ENCODE measurements at regions not wholly inside any gene's neighbourhood (a gene's known extent, or its start where the extent isn't known, plus 50 kb on each side); places are given as distances from the start of the nearest gene placed in this dataset.
A peak's percentile ranks its signal among the peaks of the same experiment; 100 is the strongest.

DNA sequence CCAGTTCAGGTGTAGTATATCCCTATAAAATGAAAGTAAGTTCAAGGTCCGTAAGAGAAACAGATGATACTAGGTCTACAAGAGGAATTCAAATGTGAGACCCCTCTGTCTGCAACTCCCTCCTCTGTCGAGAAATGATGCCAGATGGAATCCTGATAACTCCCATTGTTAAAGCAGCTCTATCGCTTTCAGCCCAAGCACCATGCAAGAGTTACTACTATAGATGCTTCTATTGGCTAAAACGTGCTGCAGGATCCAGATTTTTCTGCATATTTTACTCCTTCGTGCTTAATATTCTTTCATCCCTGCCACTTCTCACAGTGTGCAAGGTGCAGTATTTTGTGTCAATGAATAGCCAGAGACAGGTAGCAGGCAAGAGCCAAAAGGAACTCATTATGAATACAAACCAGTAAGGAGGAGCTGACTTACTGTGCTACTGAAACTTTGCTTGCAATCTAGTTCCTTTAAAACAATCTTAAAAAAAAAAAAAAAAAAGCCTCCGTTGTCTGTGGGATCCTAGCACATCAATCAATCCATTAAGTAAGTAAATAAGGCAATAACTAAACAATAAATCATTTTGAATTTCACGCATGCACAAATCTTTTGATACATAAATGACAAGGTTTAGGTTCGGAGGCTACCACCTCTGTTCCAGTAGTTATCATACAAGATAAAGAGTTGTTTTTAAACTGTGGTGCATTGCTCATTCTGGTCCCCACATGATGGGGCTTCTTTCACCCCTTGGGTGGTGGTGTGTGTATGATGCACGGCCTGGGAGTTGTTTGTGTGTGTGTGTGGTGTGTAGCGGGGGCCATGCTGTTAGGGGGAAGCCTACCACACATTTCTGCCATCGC is 151.1 kb upstream of the MPDZ start:
- TF ChIP-seq, protein P1, sequence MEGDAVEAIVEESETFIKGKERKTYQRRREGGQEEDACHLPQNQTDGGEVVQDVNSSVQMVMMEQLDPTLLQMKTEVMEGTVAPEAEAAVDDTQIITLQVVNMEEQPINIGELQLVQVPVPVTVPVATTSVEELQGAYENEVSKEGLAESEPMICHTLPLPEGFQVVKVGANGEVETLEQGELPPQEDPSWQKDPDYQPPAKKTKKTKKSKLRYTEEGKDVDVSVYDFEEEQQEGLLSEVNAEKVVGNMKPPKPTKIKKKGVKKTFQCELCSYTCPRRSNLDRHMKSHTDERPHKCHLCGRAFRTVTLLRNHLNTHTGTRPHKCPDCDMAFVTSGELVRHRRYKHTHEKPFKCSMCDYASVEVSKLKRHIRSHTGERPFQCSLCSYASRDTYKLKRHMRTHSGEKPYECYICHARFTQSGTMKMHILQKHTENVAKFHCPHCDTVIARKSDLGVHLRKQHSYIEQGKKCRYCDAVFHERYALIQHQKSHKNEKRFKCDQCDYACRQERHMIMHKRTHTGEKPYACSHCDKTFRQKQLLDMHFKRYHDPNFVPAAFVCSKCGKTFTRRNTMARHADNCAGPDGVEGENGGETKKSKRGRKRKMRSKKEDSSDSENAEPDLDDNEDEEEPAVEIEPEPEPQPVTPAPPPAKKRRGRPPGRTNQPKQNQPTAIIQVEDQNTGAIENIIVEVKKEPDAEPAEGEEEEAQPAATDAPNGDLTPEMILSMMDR (conservative IDR thresholded peaks at IDR 0.05), result no peak
- H3K4me3 Mint-ChIP-seq, result no peak overlapping the region

More for the DNA sequence above, 151.1 kb upstream of the MPDZ start:
- Histone ChIP-seq H3K56ac (ENCODE audit: insufficient read length, low read depth, low read length) (no peak overlapping the region), H3K27me3 (ENCODE audit: insufficient read depth, low read length) (no peaks in the 10 kb centered on the region), H3K18ac (ENCODE audit: insufficient read length, low read depth, low read length) (no peak overlapping the region), H3K14ac (ENCODE audit: insufficient read depth, low read length) (no peak overlapping the region), H2BK15ac (ENCODE audit: low read depth, low read length) (no peak overlapping the region), H3K9ac (ENCODE audit: extremely low read depth, insufficient read length, low read length) (no peak overlapping the region), H3K27ac (ENCODE audit: insufficient read length, low read depth, low read length) (no peak overlapping the region), H3K4me2 (ENCODE audit: insufficient read depth, insufficient read length, low read length) (no peak overlapping the region), H3K9me3 (ENCODE audit: control insufficient read depth, low read depth, low read length) (no peaks in the 10 kb centered on the region), H2AK5ac (ENCODE audit: insufficient read length, low read length) (no peak overlapping the region), H3K4ac (ENCODE audit: low read depth, low read length) (no peak overlapping the region), H2AFZ (ENCODE audit: low read length) (no peak overlapping the region), H3K79me1 (ENCODE audit: insufficient read depth, low read depth, low read length, poor library complexity, severe bottlenecking) (no peaks in the 10 kb centered on the region), H4K5ac (ENCODE audit: insufficient read length, low read depth, low read length) (no peak overlapping the region), H4K8ac (replicated peaks; ENCODE audit: insufficient read length, low read depth, low read length) (no peak overlapping the region), H3T11ph (ENCODE audit: low read length) (no peak overlapping the region), H3K23ac (ENCODE audit: insufficient read length, low read depth, low read length) (no peak overlapping the region), H3K23me2 (ENCODE audit: insufficient read length, low read depth, low read length, poor library complexity, severe bottlenecking) (no peaks in the 10 kb centered on the region), H4K20me1 (ENCODE audit: control insufficient read depth, insufficient read depth, insufficient read length) (no peaks in the 10 kb centered on the region), H2BK20ac (ENCODE audit: low read depth, low read length, poor library complexity, severe bottlenecking) (no peak overlapping the region), H2BK12ac (ENCODE audit: insufficient read length, low read depth, low read length) (no peak overlapping the region), H3K79me2 (ENCODE audit: insufficient read depth, low read length) (no peaks in the 10 kb centered on the region), H3K4me1 (ENCODE audit: insufficient read depth, low read length) (peaks cover 10% of the 10 kb centered on the region), H2BK5ac (ENCODE audit: insufficient read length, low read length) (no peak overlapping the region), H4K91ac (ENCODE audit: insufficient read length, low read depth, low read length) (no peak overlapping the region), H2BK120ac (ENCODE audit: low read depth, low read length, poor library complexity, severe bottlenecking) (no peak overlapping the region)
- WGBS (ENCODE audit: extremely low coverage, insufficient read length, low lambda C conversion rate), result no CpG with 5 or more reads among the region's 11 CpGs
- no peaks in the 10 kb centered on the region for H3K27me3 Mint-ChIP-seq (ENCODE audit: low read depth)
- H3K9me3 Mint-ChIP-seq, result no peaks in the 10 kb centered on the region
- DNase-seq, result no peak
- peak overlapping the region in 2 of 3 experiments; percentile 23 to 46; a peak in 5 of 7 replicates for H3K27ac Mint-ChIP-seq
- H3K4me1 Mint-ChIP-seq, result peaks cover 34 to 40% of the 10 kb centered on the region in 2 experiments
- no peaks in the 10 kb centered on the region for H3K36me3 Mint-ChIP-seq (ENCODE audit: insufficient read depth in 1 of 3, low read depth in 3 of 3)
